ENCODE measurements at regions not wholly inside any gene's neighbourhood (a gene's known extent, or its start where the extent isn't known, plus 50 kb on each side); places are given as distances from the start of the nearest gene placed in this dataset.

DNA sequence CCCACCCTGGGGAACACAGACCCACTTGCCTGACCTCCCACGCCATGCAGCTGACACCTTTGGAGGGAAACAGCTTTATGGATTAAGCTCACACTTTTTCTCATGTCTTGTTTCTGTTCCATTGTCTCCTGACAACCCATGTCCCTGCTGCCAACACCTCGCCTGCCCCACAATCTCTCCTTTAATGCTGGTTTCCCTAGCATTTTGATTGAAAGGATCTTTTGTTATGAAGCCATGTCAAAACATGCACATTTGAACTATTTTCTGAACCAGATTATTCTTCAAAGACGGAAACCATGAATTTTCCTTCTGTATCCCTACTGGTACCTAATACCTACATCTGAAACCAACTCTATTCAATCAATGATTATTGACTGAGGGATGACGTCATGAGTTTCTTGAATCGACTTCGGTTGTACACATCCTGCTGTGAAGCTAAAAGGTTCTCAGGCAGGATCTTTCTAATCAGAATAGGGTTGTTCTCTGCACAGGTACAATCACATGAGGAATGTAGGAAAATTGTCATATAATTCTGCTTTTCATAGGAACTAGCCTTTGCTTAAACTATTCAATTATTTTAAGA is 106.2 kb upstream of the NEBL start:
- no peak for TF ChIP-seq YY1 (IDR thresholded peaks at IDR 0.05; ENCODE audit: insufficient read depth, insufficient read length)
- TF ChIP-seq SUZ12 (IDR thresholded peaks at IDR 0.05; ENCODE audit: extremely low read depth, insufficient read depth, insufficient read length): no peak
- TF ChIP-seq ZNF274 (IDR thresholded peaks at IDR 0.05; ENCODE audit: low read depth, low read length): no peak

Measured in NT2/D1 (cell line).